HG03039 (cell line): ENCODE measurements at regions not wholly inside any gene's neighbourhood (a gene's known extent, or its start where the extent isn't known, plus 50 kb on each side); places are given as distances from the start of the nearest gene placed in this dataset.

ENCODE experiments used
- ATAC-seq: cut with Tn5 transposase; IDR thresholded peaks from one replicate; pipeline ENCODE4 v1.9.1; 2021; ENCODE audit warnings: mild to moderate bottlenecking, moderate library complexity; ENCODE audit not compliant: unreplicated experiment

GRCh38 chr16:85433477-85433876, 179.6 kb upstream of the GSE1 start:
- ATAC-seq = no peak

- no peak for ATAC-seq
Measured at GRCh38 chr16:85435286-85435685, 177.8 kb upstream of the GSE1 start.

GRCh38 chr16:85435700-85436099, 177.4 kb upstream of the GSE1 start:
- ATAC-seq = no peak

DNA sequence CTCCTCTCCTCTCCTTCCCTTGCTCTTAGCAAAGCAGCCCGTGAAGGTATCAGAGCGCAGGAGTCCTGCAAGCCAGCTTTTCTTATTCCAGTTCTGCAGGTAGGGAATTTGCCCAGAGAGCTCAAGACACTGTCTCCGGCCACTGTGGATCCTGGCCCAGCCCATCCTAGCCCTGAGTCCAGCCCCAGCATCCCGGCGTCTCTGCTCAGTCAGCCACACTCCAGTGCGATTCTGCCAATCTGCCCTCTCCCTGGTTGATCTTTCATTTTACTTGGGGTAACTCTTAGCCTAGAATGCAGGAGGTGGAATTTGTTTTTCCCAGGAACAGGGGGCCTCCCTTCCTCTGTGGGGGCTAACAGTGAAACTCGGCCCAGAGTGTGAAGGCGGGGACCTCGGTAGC, 176.9 kb upstream of the GSE1 start:
- ATAC-seq = no peak

DNA sequence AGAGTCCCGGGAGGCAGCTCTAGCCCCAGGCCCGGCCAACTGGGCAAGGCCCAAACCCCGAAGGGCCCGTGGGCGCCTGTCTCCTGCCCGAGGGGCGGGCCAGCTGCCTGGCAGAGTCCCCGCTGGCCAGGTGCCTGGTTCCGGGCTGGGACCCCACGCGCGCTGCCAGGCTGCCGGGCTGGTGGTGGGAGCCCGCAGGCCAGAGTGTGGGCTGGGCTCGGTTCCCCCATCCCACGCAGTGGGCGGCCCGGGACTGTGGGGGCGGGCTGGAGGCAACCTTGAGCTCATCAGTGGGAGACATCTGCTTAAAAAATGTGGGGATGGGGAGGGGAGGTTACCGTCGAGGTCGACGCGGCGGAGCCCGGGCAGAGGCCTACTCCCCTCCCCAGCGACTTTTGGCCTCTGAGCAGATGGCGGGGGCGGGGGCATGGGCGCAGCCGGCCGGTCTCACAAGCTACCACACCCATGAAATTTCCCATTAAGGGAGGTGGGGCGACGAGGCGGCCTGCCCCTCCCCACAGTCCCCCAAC, 176.4 kb upstream of the GSE1 start:
- no peak for ATAC-seq

GRCh38 chr16:85437166-85438052, 175.7 kb upstream of the GSE1 start:
- ATAC-seq = no peak

GRCh38 chr16:85438981-85439685, 174.0 kb upstream of the GSE1 start:
- no peak for ATAC-seq

- ATAC-seq = no peak
Measured at GRCh38 chr16:85440744-85441143, 172.4 kb upstream of the GSE1 start.

DNA sequence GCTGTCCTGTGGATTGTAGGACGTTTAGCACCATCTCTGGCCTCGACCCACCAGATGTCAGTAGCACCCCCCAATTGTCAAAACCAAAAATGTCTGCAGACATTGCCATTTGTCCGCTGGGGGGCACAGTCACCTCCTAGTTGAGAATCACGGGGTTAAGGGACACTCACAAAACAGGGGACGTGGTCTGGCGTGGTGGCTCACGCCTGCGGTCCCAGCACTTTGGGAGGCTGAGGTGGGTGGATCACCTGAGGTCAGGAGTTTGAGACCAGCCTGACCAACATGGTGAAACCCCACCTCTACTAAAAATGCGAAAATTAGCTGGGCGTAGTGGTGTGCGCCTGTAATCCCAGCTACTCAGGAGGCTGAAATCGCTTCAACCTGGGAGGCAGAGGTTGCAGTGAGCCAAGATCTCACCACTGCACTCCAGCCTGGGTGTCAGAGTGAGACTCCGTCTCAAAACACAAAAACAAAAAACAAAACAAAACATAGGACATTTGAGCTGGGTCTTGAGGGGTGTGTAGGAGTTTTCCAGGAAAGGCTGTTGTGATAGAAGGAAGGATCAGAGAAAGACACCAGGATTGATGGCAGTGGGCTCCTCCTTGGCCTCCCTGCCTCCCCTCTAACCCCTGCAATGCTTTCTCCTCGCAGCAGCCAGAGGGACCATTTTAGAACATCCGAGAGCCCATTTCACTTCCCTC, 171.8 kb upstream of the GSE1 start:
- ATAC-seq = no peak

GRCh38 chr16:85441890-85442670, 171.0 kb upstream of the GSE1 start:
- ATAC-seq = no peak

DNA sequence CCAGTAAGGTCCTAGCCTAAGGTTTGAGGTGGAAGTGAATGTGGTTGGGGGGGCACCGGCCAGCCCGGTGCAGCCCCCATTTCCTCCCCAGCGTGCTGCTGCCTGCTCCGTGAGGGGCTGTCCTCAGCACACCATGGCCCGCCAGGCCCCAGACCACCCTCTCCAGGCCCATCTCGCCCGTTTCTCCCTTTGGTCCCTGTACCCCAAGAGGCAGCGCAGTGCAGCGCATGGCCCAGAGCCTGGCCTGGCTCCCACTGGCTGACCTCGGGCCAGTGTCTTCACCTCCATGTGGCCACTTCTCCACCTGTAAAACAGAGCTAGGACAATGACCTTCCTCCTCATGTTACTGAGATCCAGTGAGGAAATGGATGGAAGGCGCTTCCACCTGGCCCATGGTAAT, 170.0 kb upstream of the GSE1 start:
- no peak for ATAC-seq

- ATAC-seq = no peak
Measured at GRCh38 chr16:85443531-85443930, 169.6 kb upstream of the GSE1 start.

- ATAC-seq = no peak
Measured at GRCh38 chr16:85445064-85445778, 167.9 kb upstream of the GSE1 start.

DNA sequence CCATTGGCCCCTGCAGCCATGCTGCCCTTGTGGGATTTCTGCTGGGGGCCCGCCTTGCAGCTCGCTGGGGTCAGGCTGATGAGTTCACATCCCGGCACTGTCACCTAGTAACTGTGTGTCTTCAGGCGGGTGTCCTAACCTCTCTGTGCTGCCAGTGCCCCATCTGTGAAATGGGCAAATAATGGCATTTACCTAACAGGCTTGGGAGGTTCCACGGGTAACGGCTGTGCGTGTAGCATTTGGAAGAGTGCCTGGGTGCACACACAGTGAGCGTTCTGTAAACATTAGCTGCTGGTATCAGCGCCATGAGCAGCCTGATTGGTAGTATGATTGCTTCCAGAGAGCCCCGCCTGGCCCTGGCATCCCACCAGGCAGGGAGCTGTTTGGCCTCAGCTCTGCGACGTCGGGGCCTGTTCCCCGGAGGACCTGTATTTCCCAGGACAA, 167.3 kb upstream of the GSE1 start:
- ATAC-seq = no peak

- ATAC-seq = no peak
Measured at GRCh38 chr16:85446951-85447692, 166.0 kb upstream of the GSE1 start.

DNA sequence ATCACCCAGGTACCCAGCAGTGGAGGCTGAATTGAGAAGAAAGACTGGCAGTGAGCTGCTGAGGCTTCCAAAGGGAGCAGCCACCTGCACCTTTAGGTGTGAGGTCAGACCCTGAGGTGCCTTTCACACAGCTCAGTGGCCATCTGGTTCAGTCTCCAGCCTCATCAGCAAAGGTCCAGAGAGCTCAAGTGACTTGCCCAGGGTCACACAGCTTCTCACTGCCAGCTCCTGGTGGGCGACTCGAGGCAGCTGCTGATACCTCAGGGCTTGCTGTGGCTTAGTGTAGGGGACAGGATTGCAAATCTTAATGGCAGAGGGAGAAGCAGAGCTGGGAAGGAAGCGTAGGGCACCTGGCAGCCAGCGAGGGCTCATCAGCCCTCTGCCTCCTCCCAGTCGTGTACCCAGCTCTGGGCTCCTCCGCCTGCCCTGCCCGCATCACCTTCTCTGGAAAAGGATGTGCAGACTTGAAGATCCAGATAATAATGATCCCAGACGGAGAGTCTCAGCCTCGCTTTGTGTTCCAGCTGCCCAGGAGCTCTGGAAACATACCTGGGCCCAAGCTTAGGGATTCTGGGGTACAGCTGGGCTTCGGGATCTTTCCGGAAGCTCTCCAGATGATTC, 165.3 kb upstream of the GSE1 start:
- ATAC-seq = no peak

GRCh38 chr16:85448557-85449190, 164.4 kb upstream of the GSE1 start:
- ATAC-seq = no peak

- ATAC-seq = no peak
Measured at GRCh38 chr16:85449191-85449884, 163.8 kb upstream of the GSE1 start.
